ENCODE measurements at regions not wholly inside any gene's neighbourhood (a gene's known extent, or its start where the extent isn't known, plus 50 kb on each side); places are given as distances from the start of the nearest gene placed in this dataset.

DNA sequence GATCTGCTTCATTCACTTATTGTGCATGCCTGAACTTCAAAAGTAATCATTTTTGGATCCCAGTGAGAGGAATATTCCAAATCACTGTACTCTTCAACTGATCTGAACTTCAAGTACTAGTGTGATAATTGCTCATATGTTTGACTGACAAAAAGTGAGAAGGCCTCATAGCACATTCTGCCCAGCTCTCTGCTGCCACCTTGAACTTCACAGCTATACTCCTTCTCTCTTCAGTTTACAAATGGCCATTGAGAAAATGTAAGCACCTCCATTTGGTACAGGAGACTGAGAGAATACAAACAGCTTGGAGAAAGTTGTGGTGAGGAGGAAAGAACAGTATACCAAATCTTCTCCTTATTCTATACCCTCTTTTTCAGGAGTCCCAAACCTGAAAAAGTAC is 946.0 kb upstream of the CHAC2 start:
- DNase-seq, result peak; percentile 4

- no peak for DNase-seq
These were observed 948.6 kb upstream of the CHAC2 start for GRCh38 chr2:52818958-52819357.

GRCh38 chr2:52810460-52810859 is 957.1 kb upstream of the CHAC2 start:
- DNase-seq, result no peak

- no peak for DNase-seq
These were observed 961.6 kb upstream of the CHAC2 start for GRCh38 chr2:52805901-52806410.

DNA sequence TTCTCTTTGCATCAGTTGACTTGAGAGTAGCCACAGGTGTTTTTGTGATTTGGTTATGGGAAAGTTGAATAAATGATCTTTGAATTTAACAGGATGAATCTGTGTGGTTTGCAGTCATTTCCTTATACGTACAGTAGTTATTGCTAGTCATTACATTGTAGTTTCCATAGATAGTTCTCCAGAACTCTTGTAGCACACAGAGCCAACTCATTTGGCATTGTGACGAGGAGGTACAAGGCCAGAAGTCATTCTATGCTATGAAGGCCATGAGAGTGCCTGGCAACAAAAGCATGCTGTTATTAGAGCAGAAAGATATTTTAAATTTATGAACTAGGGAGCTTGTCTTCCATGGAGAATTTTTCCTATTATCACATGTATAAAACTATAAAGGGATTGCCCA is 973.0 kb upstream of the CHAC2 start:
- DNase-seq, result peak; percentile 11

GRCh38 chr2:52779446-52779845 is 988.2 kb upstream of the CHAC2 start:
- DNase-seq, result no peak

DNA sequence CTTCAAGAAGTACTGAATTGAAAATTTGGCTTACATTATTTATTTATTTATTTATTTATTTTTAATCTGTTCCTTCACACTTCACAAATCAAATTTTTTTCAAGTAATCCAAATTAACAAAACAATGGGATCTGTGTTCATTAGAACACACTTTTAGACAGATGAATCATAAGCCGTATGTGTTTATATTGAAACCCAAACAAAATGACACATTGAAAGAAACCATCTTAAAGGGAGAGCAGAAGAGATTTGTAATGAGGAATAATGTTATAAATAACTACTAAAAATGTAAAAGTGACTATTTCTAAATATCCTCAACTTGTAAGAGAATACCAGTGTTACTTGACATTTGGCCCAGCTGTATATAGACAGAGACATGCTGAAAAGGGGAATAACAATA is 991.0 kb upstream of the CHAC2 start:
- no peak for DNase-seq

DNA sequence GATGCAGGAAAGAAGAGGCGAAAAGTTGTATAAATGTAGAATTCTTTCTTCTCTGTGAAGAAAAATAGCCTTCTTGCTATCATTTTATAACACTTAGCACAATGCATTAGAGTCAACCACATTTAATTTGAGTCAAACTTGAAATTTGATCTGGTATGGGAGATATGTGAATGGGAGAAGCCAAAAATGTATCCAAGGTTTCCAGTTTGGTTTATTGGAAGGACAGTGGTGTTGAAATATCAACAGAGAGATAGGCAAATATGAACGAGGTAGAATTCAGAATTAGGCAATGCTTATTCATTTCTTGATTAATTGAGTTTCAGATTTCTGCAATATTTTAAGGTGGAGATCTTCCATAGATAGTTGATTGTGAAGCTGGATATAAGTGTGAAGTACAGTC is 991.9 kb upstream of the CHAC2 start:
- no peak for DNase-seq

DNA sequence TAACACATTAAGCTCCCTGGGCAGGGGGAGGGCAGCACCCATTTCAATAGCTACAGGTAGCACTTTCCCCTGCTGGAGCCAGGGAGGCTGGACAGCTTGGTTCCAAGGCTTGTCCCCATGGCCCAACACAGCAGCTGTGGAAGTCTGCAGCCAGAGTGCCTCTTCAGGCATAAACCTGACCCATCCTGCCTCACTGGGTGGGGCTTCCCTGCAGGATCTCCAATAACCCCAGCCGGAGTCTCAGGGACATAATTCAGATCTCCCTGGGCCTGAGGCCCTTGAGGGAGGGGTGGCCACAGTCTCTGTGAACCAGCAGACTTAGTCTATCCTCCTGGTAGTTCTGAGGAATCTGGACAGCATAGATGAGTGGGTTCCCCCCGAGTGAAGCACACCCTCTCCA is 1001.9 kb upstream of the CHAC2 start:
- no peak for DNase-seq

GRCh38 chr2:52749764-52750163 is 1017.8 kb upstream of the CHAC2 start:
- DNase-seq, result no peak

GRCh38 chr2:52745144-52745543 is 1022.5 kb upstream of the CHAC2 start:
- no peak for DNase-seq

GRCh38 chr2:52732849-52733395 is 1034.7 kb upstream of the CHAC2 start:
- DNase-seq, result no peak

DNA sequence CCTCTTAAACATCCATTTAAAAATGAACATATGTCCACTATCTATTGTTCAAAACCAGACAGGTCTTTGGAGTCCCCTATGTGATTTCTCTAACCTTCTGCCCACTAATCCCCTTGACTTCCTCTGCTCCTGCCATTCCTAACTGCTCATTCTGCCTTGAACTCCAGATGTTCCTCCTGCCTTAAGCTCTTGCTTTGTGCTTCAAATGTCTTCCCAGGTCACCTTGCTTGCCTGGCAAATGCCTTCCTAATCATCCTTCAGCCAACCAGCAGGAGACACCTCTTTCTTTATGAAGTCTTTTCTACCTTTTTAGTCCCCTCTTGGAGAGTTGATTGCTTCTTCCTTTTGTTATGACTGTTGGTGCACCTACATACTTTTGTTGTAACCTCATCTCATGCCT is 1043.0 kb upstream of the CHAC2 start:
- no peak for DNase-seq

GRCh38 chr2:52717836-52718235 is 1049.8 kb upstream of the CHAC2 start:
- no peak for DNase-seq

- DNase-seq, result peak; percentile 82
These were observed 1056.6 kb upstream of the CHAC2 start for GRCh38 chr2:52710810-52711618.

DNA sequence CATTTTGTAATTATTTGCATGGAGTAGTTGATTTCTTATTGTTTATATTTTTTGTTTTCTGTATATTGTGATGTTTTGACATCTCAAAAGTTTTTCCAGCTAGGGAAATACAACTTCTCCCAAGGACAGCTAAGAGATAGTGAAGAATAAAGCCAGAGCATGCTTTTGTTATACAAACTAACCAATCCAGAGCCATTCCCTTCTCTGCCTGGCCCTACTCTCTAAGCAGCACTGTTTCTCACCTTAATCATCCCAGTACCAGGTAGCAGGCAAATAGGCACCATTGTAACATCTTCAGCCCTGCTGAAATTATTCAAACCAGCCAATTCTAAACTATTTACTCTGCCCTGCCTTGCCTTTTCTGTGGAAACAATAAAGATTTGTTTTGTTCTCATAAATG is 1063.4 kb upstream of the CHAC2 start:
- no peak for DNase-seq

- no peak for DNase-seq
These were observed 1064.6 kb upstream of the CHAC2 start for GRCh38 chr2:52703004-52703403.

DNA sequence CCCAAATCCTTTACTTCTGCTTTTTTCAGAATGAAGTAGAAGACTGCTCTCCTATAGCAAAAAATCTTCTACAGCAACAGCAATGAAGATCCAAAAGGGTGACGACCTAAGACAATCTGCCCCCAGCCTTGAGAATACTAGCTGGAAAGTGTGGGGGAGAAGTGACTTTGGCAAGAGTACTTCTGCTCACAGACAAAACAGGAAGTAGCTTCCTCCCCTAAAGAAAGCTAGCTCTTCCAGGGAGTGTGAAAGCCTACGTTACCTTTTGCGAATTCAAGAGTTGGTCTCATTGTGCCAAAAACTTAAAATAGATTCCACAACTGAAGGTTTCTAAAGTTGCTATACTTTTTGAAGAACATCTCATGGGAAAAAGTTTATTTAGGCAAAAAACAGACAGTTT is 1069.2 kb upstream of the CHAC2 start:
- DNase-seq, result no peak

DNA sequence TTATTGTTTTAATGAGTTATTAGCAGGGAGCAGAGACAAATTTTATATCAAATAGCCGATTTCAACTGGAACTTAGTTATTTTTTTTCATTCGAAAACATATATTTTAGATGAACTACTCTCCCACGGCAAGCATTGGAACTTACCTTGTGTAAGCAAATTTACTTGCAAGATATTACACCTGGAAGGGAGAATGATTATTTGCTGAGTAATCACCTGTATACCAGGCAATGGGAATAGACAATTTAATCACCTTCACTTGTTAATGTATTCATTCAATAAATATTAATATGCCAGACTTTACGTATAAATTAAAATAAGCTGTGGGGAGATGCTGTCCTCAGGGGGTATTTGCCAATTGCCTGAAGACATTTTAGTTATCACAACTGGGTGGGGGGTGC is 1069.9 kb upstream of the CHAC2 start:
- no peak for DNase-seq

- no peak for DNase-seq
These were observed 1071.9 kb upstream of the CHAC2 start for GRCh38 chr2:52695731-52696130.

- no peak for DNase-seq
These were observed 1080.7 kb upstream of the CHAC2 start for GRCh38 chr2:52686935-52687334.

DNA sequence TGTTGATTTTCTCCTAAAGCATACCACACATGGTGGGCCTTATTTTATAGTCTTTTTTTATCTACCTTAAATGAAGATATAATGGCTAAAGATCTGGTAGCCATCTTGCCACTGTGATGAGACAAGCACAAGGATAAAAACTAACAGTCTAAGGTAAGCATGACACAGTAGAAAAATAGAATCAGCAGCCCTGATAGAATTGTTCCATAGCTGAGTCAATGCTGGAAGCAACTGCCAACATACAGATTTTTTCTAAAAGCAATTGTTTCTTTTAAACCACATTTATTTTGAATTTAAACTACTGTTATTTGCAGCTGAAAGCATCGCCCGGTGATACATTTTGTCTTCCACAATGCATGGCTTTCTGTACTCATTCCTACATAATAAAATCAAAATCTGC is 1091.5 kb upstream of the CHAC2 start:
- no peak for DNase-seq

DNA sequence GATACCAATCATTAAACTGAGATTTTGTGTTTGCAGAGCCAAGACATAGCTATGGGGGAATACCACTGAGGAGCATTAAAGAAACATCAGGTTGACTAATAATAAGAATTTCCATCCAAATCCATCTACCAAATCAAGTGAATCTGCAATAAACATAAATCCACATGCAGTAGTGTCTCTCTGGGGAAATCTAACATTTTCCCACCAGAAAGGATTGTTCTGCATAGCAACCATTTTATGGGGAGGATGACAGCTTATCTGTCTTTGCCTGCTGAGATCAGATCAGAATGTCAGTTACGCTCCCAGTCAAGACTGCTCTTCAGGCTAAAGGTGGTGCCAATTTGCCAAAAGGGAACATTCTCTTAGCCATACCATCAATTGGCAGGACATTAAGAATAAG is 1098.9 kb upstream of the CHAC2 start:
- no peak for DNase-seq

- no peak for DNase-seq
These were observed 1108.1 kb upstream of the CHAC2 start for GRCh38 chr2:52659546-52659945.

DNA sequence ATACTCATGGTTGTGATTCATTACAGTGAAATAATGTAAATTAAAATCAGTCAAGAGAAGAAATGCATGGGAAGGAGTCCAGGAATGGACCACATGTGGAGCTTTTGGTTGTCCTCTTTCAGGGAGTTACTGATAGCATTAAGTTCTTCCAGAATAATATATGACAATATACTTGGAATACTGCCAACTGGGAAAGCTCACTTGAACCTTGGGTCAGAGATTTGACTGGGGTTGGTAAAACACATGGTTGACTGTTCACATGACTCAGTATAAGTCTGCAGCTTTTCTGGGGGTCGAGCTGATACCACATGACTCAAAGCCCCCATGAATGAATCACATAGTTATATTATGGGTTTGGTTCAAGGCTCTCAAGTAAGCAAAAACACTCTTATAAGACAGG is 1109.0 kb upstream of the CHAC2 start:
- DNase-seq, result no peak
